OCI-LY1 (cell line): ENCODE measurements at regions not wholly inside any gene's neighbourhood (a gene's known extent, or its start where the extent isn't known, plus 50 kb on each side); places are given as distances from the start of the nearest gene placed in this dataset.

ENCODE experiments used
- H2AFZ ChIP-seq: fragments of 200-600 bp; sonication (generic), shearing (Covaris generic); 2 replicates; pipeline ENCODE4 v1.6.0; 2014; ENCODE audit warnings: antibody characterized with exemption, mild to moderate bottlenecking, low read length
- H3F3A ChIP-seq: fragments of 200-600 bp; sonication (generic), shearing (Covaris generic); 2 replicates; pipeline ENCODE4 v1.6.0; 2014; ENCODE audit warnings: mild to moderate bottlenecking, antibody characterized with exemption, low read length, moderate library complexity; ENCODE audit not compliant: insufficient read depth
- H3K27ac ChIP-seq: fragments of 200-600 bp; sonication (generic); 2 replicates; pipeline ENCODE4 v1.5.1; 2014; ENCODE audit warnings: low read length, mixed run types, mild to moderate bottlenecking, low read depth; ENCODE audit not compliant: poor library complexity, severe bottlenecking
- H3K27me3 ChIP-seq: fragments of 200-600 bp; sonication (generic); 2 replicates; pipeline ENCODE4 v1.6.0; 2014; ENCODE audit warnings: antibody characterized with exemption, mild to moderate bottlenecking, low read length, moderate library complexity; ENCODE audit not compliant: insufficient read depth
- H3K36me3 ChIP-seq: fragments of 200-600 bp; sonication (generic); 2 replicates; pipeline ENCODE4 v1.6.1; 2014; ENCODE audit warnings: mild to moderate bottlenecking, antibody characterized with exemption, low read length, moderate library complexity, mixed read lengths; ENCODE audit not compliant: insufficient read depth
- H3K4me1 ChIP-seq: fragments of 200-600 bp; sonication (generic); 2 replicates; pipeline ENCODE4 v1.5.1; 2014; ENCODE audit warnings: mild to moderate bottlenecking, low read length, moderate library complexity; ENCODE audit not compliant: insufficient read depth, severe bottlenecking
- H3K4me2 ChIP-seq: fragments of 200-600 bp; sonication (generic), shearing (Covaris generic); 2 replicates; pipeline ENCODE4 v1.6.1; 2014; ENCODE audit warnings: low read length
- H3K4me3 ChIP-seq: fragments of 200-600 bp; sonication (generic); 2 replicates; pipeline ENCODE4 v1.5.1; 2014; ENCODE audit warnings: low read length, low read depth, mild to moderate bottlenecking, mixed read lengths; ENCODE audit not compliant: poor library complexity, severe bottlenecking
- H3K79me2 ChIP-seq: fragments of 200-600 bp; shearing (Covaris generic); 2 replicates; pipeline ENCODE4 v1.6.1; 2016; ENCODE audit warnings: mixed run types, low read length, mixed read lengths; ENCODE audit not compliant: insufficient read depth
- H3K9ac ChIP-seq: fragments of 200-600 bp; sonication (generic), shearing (Covaris generic); 2 replicates; pipeline ENCODE4 v1.6.1; 2014; ENCODE audit warnings: mild to moderate bottlenecking, low read length, mixed read lengths
- H3K9me2 ChIP-seq: fragments of 200-600 bp; sonication (generic), shearing (Covaris generic); 2 replicates; pipeline ENCODE4 v1.6.1; 2014; ENCODE audit warnings: low read depth, mild to moderate bottlenecking, low read length, mixed read lengths
- H3K9me3 ChIP-seq: fragments of 200-600 bp; shearing (Covaris generic); 2 replicates; pipeline ENCODE4 v1.6.1; 2014; ENCODE audit warnings: low read length, mixed read lengths
- H4K20me1 ChIP-seq: fragments of 200-600 bp; sonication (generic), shearing (Covaris generic); 2 replicates; pipeline ENCODE4 v1.6.0; 2016; ENCODE audit warnings: mild to moderate bottlenecking, low read length; ENCODE audit not compliant: insufficient read depth
- CTCF ChIP-seq: fragments of 200-600 bp; sonication (generic), shearing (Covaris generic); IDR thresholded peaks from 2 replicates; pipeline ENCODE4 v1.5.1; 2017; ENCODE audit warnings: mild to moderate bottlenecking, antibody characterized with exemption, low read length, moderate library complexity, mixed read lengths
- EZH2 ChIP-seq: fragments of 200-600 bp; sonication (generic), shearing (Covaris generic); IDR thresholded peaks from 2 replicates; pipeline ENCODE4 v1.8.0; 2017; ENCODE audit warnings: borderline replicate concordance, mixed run types, mild to moderate bottlenecking, antibody characterized with exemption, low read length, moderate library complexity, mixed read lengths

- Histone ChIP-seq H3K9me2 (no peaks in the 10 kb centered on the region), H3K9me3 (no peaks in the 10 kb centered on the region), H3K36me3 (no peaks in the 10 kb centered on the region), H3F3A (no peaks in the 10 kb centered on the region), H3K27me3 (no peaks in the 10 kb centered on the region), H3K27ac (no peak overlapping the region), H3K79me2 (no peaks in the 10 kb centered on the region), H3K4me2 (no peak overlapping the region), H3K9ac (no peak overlapping the region), H3K4me1 (no peaks in the 10 kb centered on the region), H4K20me1 (no peaks in the 10 kb centered on the region), H3K4me3 (no peak overlapping the region), H2AFZ (no peak overlapping the region)
- TF ChIP-seq EZH2 = no peak
- no peak for TF ChIP-seq CTCF
Observed at GRCh38 chr5:33283243-33283642, 157.5 kb upstream of the TARS1 start.

- Histone ChIP-seq H3K36me3 (no peaks in the 10 kb centered on the region), H2AFZ (no peak overlapping the region), H3K4me1 (no peaks in the 10 kb centered on the region), H3F3A (no peaks in the 10 kb centered on the region), H4K20me1 (no peaks in the 10 kb centered on the region), H3K4me2 (no peak overlapping the region), H3K4me3 (no peak overlapping the region), H3K9ac (no peak overlapping the region), H3K27ac (no peak overlapping the region), H3K9me2 (no peaks in the 10 kb centered on the region), H3K27me3 (no peaks in the 10 kb centered on the region), H3K79me2 (no peaks in the 10 kb centered on the region), H3K9me3 (no peaks in the 10 kb centered on the region)
- TF ChIP-seq EZH2 = no peak
- TF ChIP-seq CTCF = no peak
Observed at GRCh38 chr5:33284681-33285080, 156.1 kb upstream of the TARS1 start.

- no peak for TF ChIP-seq EZH2
- TF ChIP-seq CTCF = no peak
- Histone ChIP-seq H2AFZ (no peak overlapping the region), H3K27me3 (no peaks in the 10 kb centered on the region), H3K27ac (no peak overlapping the region), H3K9me2 (no peaks in the 10 kb centered on the region), H3F3A (no peaks in the 10 kb centered on the region), H3K9me3 (no peaks in the 10 kb centered on the region), H3K4me2 (no peak overlapping the region), H3K9ac (no peak overlapping the region), H4K20me1 (no peaks in the 10 kb centered on the region), H3K4me1 (no peaks in the 10 kb centered on the region), H3K4me3 (no peak overlapping the region), H3K79me2 (no peaks in the 10 kb centered on the region), H3K36me3 (no peaks in the 10 kb centered on the region)
Observed at GRCh38 chr5:33287242-33287641, 153.5 kb upstream of the TARS1 start.
